Brain microvascular endothelial cell (primary cell): ENCODE measurements at regions not wholly inside any gene's neighbourhood (a gene's known extent, or its start where the extent isn't known, plus 50 kb on each side); places are given as distances from the start of the nearest gene placed in this dataset.

Experiments
- DNase-seq: peaks from one replicate; pipeline ENCODE4 v3.0.0-alpha.2; 2020
- H3K27ac ChIP-seq: fragments of 250-450 bp; sonication (Bioruptor Pico); 2 replicates; pipeline ENCODE4 v1.5.1; 2020; ENCODE audit warnings: mild to moderate bottlenecking, moderate library complexity
- H3K27me3 ChIP-seq: fragments of 250-450 bp; sonication (Bioruptor Pico); replicated peaks from 2 replicates; pipeline ENCODE4 v1.5.1; 2020; ENCODE audit warnings: mild to moderate bottlenecking
- H3K36me3 ChIP-seq: fragments of 250-450 bp; sonication (Bioruptor Pico); replicated peaks from 2 replicates; pipeline ENCODE4 v1.5.1; 2020; ENCODE audit warnings: mild to moderate bottlenecking
- H3K4me3 ChIP-seq: 2 replicates; pipeline ENCODE4 v1.5.1; 2011; ENCODE audit warnings: low read depth, mild to moderate bottlenecking, control low read depth, low read length, moderate library complexity
- in situ Hi-C: cut with HindIII; loops from 2 replicates; pipeline ENCODE4 v1.10.0; 2017; ENCODE audit warnings: low sequenced_read_pairs, low pct_ligation_motif_present
- TF ChIP-seq, protein P1 (sequence below): IDR thresholded peaks from 2 replicates; pipeline ENCODE4 v1.5.1; 2011; ENCODE audit warnings: low read depth, mild to moderate bottlenecking, moderate library complexity, low read length, control low read depth, inconsistent platforms; ENCODE audit errors: missing control alignments

GRCh38 chr9:87128844-87129493, 181.7 kb upstream of the GAS1 start:
- no peaks in the 10 kb centered on the region for H3K27me3 ChIP-seq
- no peak for DNase-seq
- no peaks in the 10 kb centered on the region for H3K36me3 ChIP-seq
- no peak overlapping the region for H3K27ac ChIP-seq
- H3K4me3 ChIP-seq: no peak overlapping the region
- TF ChIP-seq, protein P1, sequence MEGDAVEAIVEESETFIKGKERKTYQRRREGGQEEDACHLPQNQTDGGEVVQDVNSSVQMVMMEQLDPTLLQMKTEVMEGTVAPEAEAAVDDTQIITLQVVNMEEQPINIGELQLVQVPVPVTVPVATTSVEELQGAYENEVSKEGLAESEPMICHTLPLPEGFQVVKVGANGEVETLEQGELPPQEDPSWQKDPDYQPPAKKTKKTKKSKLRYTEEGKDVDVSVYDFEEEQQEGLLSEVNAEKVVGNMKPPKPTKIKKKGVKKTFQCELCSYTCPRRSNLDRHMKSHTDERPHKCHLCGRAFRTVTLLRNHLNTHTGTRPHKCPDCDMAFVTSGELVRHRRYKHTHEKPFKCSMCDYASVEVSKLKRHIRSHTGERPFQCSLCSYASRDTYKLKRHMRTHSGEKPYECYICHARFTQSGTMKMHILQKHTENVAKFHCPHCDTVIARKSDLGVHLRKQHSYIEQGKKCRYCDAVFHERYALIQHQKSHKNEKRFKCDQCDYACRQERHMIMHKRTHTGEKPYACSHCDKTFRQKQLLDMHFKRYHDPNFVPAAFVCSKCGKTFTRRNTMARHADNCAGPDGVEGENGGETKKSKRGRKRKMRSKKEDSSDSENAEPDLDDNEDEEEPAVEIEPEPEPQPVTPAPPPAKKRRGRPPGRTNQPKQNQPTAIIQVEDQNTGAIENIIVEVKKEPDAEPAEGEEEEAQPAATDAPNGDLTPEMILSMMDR: no peak
- in situ Hi-C loops: no loop called here

DNA sequence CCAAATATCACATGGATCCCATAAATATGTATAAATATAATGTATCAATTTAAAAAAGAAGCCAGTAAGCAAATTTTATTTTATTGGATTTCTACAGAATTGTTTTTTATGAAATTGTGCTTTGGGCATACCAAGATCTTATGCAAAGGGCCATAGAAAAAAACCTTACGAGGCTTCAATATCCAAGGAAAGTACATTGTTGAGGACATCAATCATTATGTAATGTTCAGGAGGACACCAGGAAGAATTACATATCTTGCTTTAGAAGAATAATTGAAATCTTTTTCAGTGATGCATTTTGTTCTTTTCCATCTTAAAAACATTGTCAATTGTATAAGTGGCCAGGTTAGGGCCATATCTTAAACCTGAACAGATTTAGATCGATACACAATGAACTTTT, 187.8 kb upstream of the GAS1 start:
- Histone ChIP-seq H3K4me3 (no peak overlapping the region), H3K27me3 (no peaks in the 10 kb centered on the region), H3K36me3 (no peaks in the 10 kb centered on the region), H3K27ac (no peak overlapping the region)
- in situ Hi-C loops: no loop called here
- no peak for DNase-seq
- TF ChIP-seq, protein P1: no peak

DNA sequence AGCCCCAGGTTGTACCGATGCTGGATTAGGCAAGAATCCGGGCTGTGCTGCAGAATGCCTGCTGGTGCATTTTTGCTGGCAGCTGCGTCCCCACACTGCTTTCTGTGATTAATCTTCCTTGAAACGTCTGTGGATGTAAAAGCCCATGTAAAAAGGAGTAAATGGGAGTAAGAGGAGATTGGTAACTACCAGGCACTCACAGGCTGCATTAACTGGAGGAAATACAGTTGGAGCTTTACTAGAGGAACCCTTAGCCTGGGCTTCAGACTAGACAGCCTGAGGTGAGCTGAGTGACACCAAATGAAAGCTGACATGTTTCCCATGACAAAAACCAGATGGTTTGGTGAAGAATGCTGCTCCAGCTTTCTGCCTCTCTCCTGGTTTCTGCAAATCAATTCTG, 190.4 kb upstream of the GAS1 start:
- DNase-seq: no peak
- in situ Hi-C loops: no loop called here
- Histone ChIP-seq H3K27ac (no peak overlapping the region), H3K27me3 (no peaks in the 10 kb centered on the region), H3K4me3 (no peak overlapping the region), H3K36me3 (no peaks in the 10 kb centered on the region)
- TF ChIP-seq, protein P1: no peak

DNA sequence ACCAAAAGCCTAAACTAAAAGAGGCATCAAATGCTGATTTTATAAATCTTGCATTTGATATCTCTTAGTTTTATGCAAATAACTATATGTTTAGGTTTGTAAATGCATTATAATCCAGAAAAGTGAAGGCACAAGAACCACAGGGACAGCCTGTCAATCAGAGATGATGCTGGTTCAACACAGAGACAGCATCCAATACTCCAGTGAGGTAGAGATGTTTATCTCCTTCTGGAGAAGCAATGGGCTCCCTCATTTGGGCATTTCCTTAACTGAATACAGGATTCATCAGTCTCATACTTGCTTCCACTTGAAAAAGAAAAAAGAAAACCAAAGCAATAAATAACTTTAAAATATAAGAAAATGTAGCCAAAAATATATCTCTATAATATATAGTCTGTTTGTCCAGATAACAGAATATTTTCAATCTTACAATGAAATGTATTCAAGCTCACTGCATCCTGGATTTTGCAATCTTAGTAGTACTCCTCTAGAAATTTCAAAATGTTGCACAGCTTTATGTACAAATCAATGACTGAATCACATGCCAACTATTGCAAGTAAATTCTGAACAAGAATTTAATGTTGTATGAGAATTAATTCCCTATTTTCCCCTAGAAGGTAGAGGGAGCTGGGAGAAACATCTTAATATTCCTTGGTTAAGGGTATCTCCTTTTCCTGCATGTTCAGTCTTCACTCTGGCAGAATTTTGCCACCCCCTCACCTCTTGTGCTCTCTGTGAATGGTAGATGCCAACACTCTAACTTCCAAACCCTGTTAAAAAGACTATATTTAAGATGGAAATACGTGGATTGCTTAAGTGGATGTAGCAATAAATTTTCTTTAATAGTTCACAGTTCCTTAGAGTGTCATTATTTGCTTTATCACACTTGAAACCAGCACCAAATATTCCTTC, 191.1 kb upstream of the GAS1 start:
- TF ChIP-seq, protein P1: no peak
- in situ Hi-C loops: no loop called here
- H3K4me3 ChIP-seq: no peak overlapping the region
- no peak for DNase-seq
- no peak overlapping the region for H3K27ac ChIP-seq
- H3K36me3 ChIP-seq: no peaks in the 10 kb centered on the region
- no peaks in the 10 kb centered on the region for H3K27me3 ChIP-seq

GRCh38 chr9:87139099-87139730, 191.9 kb upstream of the GAS1 start:
- TF ChIP-seq, protein P1: no peak
- no peak overlapping the region for H3K27ac ChIP-seq
- no peak overlapping the region for H3K4me3 ChIP-seq
- no peaks in the 10 kb centered on the region for H3K27me3 ChIP-seq
- in situ Hi-C loops: no loop called here
- DNase-seq: no peak
- no peaks in the 10 kb centered on the region for H3K36me3 ChIP-seq
